GM21786 (cell line): ENCODE measurements at regions not wholly inside any gene's neighbourhood (a gene's known extent, or its start where the extent isn't known, plus 50 kb on each side); places are given as distances from the start of the nearest gene placed in this dataset.

ENCODE experiments used
- ATAC-seq: cut with Tn5 transposase; IDR thresholded peaks from one replicate; pipeline ENCODE4 v1.9.1; 2021; ENCODE audit not compliant: unreplicated experiment

DNA sequence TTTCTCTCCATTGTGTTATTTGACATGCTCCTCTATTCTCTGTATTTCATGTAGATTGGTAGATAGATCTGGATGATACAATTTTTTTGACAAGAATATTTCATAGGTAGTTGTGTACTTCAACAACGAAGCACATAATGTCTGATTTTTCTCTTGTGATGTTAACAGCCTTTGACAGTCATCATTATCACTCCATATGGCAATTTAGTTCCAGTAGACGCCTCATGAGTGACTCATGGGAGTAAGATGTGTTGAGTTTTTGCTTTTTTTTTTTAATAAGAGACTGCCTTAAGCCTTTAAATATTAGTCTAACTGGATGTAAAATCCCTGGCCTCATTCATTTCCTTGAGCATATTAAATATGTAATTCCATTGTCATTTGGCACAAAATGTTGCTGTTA is 123.5 kb upstream of the ZNF32 start:
- no peak for ATAC-seq

- ATAC-seq, result no peak
Observed at GRCh38 chr10:43771675-43772074, 123.0 kb upstream of the ZNF32 start.

DNA sequence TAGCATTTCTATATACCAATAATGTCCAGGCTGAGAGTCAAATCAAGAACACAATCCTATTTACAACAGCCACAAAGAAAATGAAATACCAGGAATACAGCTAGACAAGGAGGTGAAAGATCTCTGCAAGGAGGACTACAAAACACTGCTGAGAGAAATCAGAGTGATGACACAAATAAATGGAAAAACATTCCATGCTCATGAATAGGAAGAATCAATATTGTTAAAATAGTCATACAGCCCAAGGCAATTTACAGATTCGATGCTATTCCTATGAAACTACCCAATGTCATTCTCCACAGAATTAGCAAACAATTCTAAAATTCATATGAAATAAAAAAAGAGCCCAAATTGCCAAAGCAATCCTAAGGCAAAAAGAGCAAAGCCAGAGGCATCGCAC is 116.8 kb upstream of the ZNF32 start:
- ATAC-seq, result no peak

DNA sequence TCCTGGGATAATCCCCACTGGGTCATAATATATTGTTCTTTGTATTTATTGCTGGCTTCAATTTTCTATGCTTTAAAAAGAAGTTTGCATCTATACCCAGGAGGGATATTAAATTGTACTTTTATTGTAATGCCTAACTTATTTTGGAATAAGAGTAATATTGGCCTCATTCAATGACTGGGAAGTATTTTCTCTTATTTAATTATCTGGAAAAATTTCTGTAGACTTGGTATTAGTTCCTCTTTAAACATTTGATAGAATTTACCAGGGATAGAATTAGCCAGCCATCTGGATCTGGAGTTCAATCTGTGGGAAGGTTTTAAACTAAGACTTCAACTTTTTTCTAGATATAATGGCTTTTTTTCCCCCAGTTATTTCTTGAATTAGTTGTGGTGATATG is 115.2 kb upstream of the ZNF32 start:
- ATAC-seq, result no peak

GRCh38 chr10:43760514-43760913 is 111.8 kb upstream of the ZNF32 start:
- ATAC-seq, result no peak

DNA sequence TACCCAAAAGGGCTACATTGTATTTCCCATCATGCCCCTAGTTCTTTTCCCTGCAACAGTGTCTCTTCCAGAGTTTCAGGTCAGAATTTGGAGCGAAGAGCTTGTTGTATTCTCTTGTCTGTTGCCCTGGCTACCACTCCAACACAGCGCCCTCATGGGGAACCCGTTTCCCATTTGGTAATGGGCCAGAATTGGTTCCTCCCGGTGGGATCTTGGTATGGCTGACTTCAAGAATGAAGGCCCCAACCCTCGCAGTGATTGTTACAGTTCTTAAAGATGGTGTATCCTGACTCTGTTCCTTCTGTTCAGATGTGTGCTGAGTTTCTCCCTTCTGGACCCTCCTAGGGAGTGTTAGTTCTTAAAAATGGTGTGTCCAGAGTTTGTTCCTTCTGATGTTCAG is 110.5 kb upstream of the ZNF32 start:
- no peak for ATAC-seq

GRCh38 chr10:43756341-43756740 is 107.7 kb upstream of the ZNF32 start:
- ATAC-seq, result no peak

GRCh38 chr10:43754569-43755260 is 106.0 kb upstream of the ZNF32 start:
- ATAC-seq, result no peak

DNA sequence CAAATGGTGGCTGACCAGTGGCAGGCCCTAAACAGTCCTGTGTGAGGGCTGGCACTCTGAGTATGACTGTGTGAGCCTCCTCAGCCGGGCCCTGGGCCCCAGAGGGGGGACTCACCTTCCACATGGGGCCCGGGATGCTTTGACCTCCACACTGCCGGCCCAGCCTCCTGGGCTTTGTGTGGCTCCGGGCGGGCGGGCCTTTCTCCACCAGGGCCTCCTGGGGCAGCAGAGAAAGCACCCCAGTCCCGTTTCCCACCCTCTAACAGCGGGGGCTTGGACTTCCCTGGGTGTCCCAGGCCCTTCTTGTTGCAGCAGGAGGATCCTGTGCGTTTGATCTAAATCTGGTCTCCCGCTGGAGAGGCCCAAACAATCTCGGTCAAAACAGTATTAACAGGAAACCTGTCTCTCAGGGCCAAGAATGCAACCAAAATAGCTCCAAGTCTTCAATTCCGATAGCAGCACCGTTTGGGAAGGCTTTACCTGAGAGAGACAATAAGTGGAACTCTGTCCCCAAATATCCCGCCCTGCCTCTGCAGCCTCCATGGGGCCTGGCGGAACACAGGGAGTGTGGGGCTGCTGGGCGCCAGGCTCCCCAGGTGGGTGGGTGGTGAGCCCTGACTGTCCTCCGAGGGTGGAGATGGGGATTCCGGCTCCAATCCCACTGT is 104.8 kb upstream of the ZNF32 start:
- ATAC-seq, result no peak

DNA sequence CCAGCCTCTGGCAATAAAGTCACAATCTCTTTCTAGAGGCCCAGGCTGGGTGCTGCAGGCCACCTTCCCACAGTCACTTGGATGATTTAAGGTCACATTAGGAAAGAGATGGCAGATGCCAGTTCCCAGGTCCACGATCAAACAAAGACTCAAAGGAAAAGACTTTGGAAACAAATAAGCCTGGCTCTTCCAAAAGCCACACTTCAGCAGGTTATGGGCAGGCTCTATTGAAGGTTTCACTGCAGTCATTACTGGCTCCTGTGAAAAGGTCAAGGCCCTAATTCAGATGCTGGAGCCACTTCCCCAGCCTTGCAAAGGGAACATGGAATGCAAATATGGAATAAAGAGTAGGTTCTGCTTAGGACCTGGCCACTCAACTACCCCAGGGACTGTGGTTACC is 104.0 kb upstream of the ZNF32 start:
- ATAC-seq, result no peak

DNA sequence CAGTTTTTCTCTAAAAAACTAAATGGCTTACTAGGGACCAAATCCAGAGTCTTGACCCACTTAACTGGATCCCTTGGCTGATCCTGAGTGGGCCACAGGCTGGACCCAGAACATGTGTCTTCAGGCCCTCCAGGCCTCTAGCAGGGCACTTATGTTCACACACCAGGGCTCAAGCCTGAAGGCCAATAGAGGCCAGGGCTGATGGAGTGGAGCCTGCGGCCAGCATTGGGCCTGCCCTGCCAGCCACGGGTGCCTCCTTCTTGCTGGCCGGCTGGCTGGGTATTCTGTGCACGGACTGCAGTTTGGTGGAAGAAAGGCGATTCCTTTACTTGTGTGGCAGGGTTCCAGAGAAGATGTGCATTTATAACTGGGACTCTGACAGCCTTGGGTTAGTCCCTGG is 103.0 kb upstream of the ZNF32 start:
- no peak for ATAC-seq

- no peak for ATAC-seq
Observed at GRCh38 chr10:43749940-43750552, 101.4 kb upstream of the ZNF32 start.

GRCh38 chr10:43749145-43749576 is 100.5 kb upstream of the ZNF32 start:
- no peak for ATAC-seq

GRCh38 chr10:43748560-43748959 is 99.9 kb upstream of the ZNF32 start:
- ATAC-seq, result no peak

DNA sequence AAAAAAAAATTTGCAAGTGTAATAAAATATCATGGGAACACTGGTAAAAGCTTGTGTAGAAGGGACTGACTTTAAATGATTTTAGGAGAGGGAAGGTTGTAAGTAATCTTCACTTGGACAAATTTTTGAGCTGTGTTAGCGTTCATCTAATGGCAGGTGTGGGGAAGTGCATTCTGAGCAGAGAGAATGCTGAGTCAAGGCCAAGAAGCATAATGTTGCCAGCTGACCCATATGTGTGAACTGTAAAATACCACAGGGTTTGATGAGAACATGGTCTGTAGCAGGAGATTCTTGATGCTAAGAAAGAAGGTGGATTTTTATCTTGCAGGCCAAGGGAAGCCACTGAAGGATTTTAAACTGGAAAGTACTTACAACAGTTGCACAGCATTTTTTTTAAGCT is 98.2 kb upstream of the ZNF32 start:
- no peak for ATAC-seq

- no peak for ATAC-seq
Observed at GRCh38 chr10:43739161-43739560, 90.5 kb upstream of the ZNF32 start.

GRCh38 chr10:43737003-43737402 is 88.3 kb upstream of the ZNF32 start:
- no peak for ATAC-seq

DNA sequence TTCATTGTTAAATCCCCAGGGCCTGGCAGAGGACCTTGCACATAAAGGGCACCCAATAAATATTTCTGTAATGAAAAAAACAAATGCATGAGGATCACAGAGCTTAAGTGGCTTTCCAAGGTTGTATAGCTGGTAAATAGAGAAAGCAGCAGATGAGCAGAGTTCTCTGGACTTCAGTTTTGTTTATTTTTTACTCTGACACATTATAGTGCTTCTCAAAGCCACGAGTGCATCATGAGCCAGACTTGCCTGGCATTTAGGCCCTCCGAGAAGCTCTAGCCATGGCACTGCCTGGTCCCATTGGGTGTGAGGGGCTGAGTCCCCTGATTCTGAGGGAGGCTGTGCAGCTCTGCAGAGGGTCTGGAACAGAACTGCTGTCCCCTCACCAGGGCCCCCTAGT is 87.2 kb upstream of the ZNF32 start:
- ATAC-seq, result no peak

- no peak for ATAC-seq
Observed at GRCh38 chr10:43734716-43735115, 86.0 kb upstream of the ZNF32 start.

GRCh38 chr10:43731486-43731885 is 82.8 kb upstream of the ZNF32 start:
- no peak for ATAC-seq

GRCh38 chr10:43728425-43728824 is 79.7 kb upstream of the ZNF32 start:
- no peak for ATAC-seq

GRCh38 chr10:43727935-43728334 is 79.3 kb upstream of the ZNF32 start:
- no peak for ATAC-seq
